CD14-positive monocyte (primary cell): ENCODE measurements at regions not wholly inside any gene's neighbourhood (a gene's known extent, or its start where the extent isn't known, plus 50 kb on each side); places are given as distances from the start of the nearest gene placed in this dataset.

Experiments used
- DNase-seq, 3 donors: peaks; one replicate each; pipeline ENCODE4 v3.0.0-alpha.2; 2011 to 2022
- H2AFZ ChIP-seq: 2 replicates; pipeline ENCODE4 v1.6.0; 2012; ENCODE audit warnings: mild to moderate bottlenecking, low read depth, low read length, inconsistent platforms; ENCODE audit not compliant: insufficient read depth, poor library complexity, severe bottlenecking
- H3K27ac ChIP-seq, 2 donors: 1 replicate in 1 of 2; 2 replicates in 1 of 2; pipeline ENCODE4 v1.5.1; 2012 to 2013; ENCODE audit warnings: low read length in 2 of 2, control low read depth in 1 of 2, inconsistent platforms in 1 of 2, low read depth in 1 of 2, mild to moderate bottlenecking in 1 of 2
- H3K27me3 ChIP-seq, 2 donors: one replicate each; pipeline versions ENCODE4 v1.6.0 to v1.6.1; 2011 to 2013; ENCODE audit warnings: low read length in 2 of 2; ENCODE audit not compliant: control insufficient read depth in 2 of 2, insufficient read depth in 2 of 2
- H3K36me3 ChIP-seq, 2 donors: replicated peaks in 1 of 2; 1 replicate in 1 of 2; 2 replicates in 1 of 2; pipeline versions ENCODE4 v1.5.1 to v1.6.1; 2012 to 2013; ENCODE audit warnings: low read length in 2 of 2, control low read depth in 1 of 2, inconsistent platforms in 1 of 2, mild to moderate bottlenecking in 1 of 2; ENCODE audit not compliant: insufficient read depth in 2 of 2, control insufficient read depth in 1 of 2
- H3K4me1 ChIP-seq, 2 donors: 1 replicate in 1 of 2; 2 replicates in 1 of 2; pipeline versions ENCODE4 v1.5.1 to v1.6.1; 2012 to 2013; ENCODE audit warnings: low read length in 2 of 2, control low read depth in 1 of 2, inconsistent platforms in 1 of 2, mild to moderate bottlenecking in 1 of 2, moderate library complexity in 1 of 2; ENCODE audit not compliant: insufficient read depth in 2 of 2, control insufficient read depth in 1 of 2
- H3K4me2 ChIP-seq: replicated peaks from 2 replicates; pipeline ENCODE3; 2012; ENCODE audit warnings: low read length, moderate library complexity, mild to moderate bottlenecking; ENCODE audit not compliant: poor library complexity, severe bottlenecking; ENCODE audit errors: extremely low read depth
- H3K4me3 ChIP-seq, 3 experiments: fragments of 200-600 bp in 1 of 3; sonication (generic) in 1 of 3; replicated peaks in 1 of 3; 1 replicate in 2 of 3; 2 replicates in 1 of 3; pipeline ENCODE4 v1.5.1; 2011 to 2013; ENCODE audit warnings: low read length in 3 of 3, mild to moderate bottlenecking in 3 of 3, control low read depth in 2 of 3, low read depth in 2 of 3, inconsistent platforms in 1 of 3, moderate library complexity in 1 of 3
- H3K79me2 ChIP-seq: 2 replicates; pipeline ENCODE4 v1.6.0; 2012; ENCODE audit warnings: mild to moderate bottlenecking, control low read depth, inconsistent platforms, low read length, moderate library complexity; ENCODE audit not compliant: insufficient read depth
- H3K9ac ChIP-seq: 2 replicates; pipeline ENCODE4 v1.6.0; 2017; ENCODE audit warnings: low read length, mild to moderate bottlenecking; ENCODE audit not compliant: insufficient read depth, poor library complexity, severe bottlenecking
- H3K9me3 ChIP-seq, 2 donors: replicated peaks in 1 of 2; 1 replicate in 1 of 2; 2 replicates in 1 of 2; pipeline versions ENCODE4 v1.5.1 to v1.6.1; 2012 to 2013; ENCODE audit warnings: low read length in 2 of 2, control low read depth in 1 of 2; ENCODE audit not compliant: control insufficient read depth in 1 of 2, insufficient read depth in 1 of 2
- H4K20me1 ChIP-seq: 2 replicates; pipeline ENCODE4 v1.6.0; 2012; ENCODE audit warnings: mild to moderate bottlenecking, low read length, control low read depth, moderate library complexity; ENCODE audit not compliant: insufficient read depth
- H3K27ac Mint-ChIP-seq, 7 donors: one replicate each; pipeline ENCODE4 v1.8.0; 2020; ENCODE audit warnings: mild to moderate bottlenecking in 7 of 7, mixed read lengths in 7 of 7, moderate library complexity in 6 of 7, inconsistent platforms in 2 of 7
- H3K27me3 Mint-ChIP-seq, 3 donors: one replicate each; pipeline ENCODE4 v1.8.0; 2021 to 2022; ENCODE audit warnings: low read depth in 3 of 3, mild to moderate bottlenecking in 3 of 3, mixed read lengths in 3 of 3, moderate library complexity in 3 of 3, inconsistent platforms in 1 of 3
- H3K36me3 Mint-ChIP-seq, 2 donors: one replicate each; pipeline ENCODE4 v1.8.0; 2020; ENCODE audit warnings: mixed read lengths in 2 of 2, inconsistent platforms in 1 of 2, mild to moderate bottlenecking in 1 of 2
- H3K4me1 Mint-ChIP-seq: one replicate; pipeline ENCODE4 v1.8.0; 2020; ENCODE audit warnings: mild to moderate bottlenecking, mixed read lengths
- H3K4me3 Mint-ChIP-seq, 2 donors: one replicate each; pipeline ENCODE4 v1.8.0; 2020; ENCODE audit warnings: mild to moderate bottlenecking in 2 of 2, mixed read lengths in 2 of 2, moderate library complexity in 1 of 2
- H3K9me3 Mint-ChIP-seq, 7 donors: one replicate each; pipeline ENCODE4 v1.8.0; 2020 to 2022; ENCODE audit warnings: mixed read lengths in 7 of 7, mild to moderate bottlenecking in 6 of 7, moderate library complexity in 6 of 7, inconsistent platforms in 2 of 7
- WGBS: methylation state at CpG from one replicate; pipeline ENCODE4 v1.1.5; 2013; ENCODE audit warnings: missing lambda C conversion rate; ENCODE audit not compliant: insufficient coverage; 5-methylcytosine and 5-hydroxymethylcytosine counted together
- intact Hi-C, 2 donors: fragments of 100-400 bp; cut with micrococcal nuclease; formaldehyde crosslinking; loops; one replicate each; pipeline versions ENCODE4 v1.15.0 to v1.15.1; 2023
- TF ChIP-seq, protein P1 (sequence below): fragments of 200-600 bp; IDR thresholded peaks from one replicate; pipeline ENCODE4 v1.8.0; 2022; ENCODE audit warnings: antibody characterized with exemption, mild to moderate bottlenecking

- TF ChIP-seq, protein P1, sequence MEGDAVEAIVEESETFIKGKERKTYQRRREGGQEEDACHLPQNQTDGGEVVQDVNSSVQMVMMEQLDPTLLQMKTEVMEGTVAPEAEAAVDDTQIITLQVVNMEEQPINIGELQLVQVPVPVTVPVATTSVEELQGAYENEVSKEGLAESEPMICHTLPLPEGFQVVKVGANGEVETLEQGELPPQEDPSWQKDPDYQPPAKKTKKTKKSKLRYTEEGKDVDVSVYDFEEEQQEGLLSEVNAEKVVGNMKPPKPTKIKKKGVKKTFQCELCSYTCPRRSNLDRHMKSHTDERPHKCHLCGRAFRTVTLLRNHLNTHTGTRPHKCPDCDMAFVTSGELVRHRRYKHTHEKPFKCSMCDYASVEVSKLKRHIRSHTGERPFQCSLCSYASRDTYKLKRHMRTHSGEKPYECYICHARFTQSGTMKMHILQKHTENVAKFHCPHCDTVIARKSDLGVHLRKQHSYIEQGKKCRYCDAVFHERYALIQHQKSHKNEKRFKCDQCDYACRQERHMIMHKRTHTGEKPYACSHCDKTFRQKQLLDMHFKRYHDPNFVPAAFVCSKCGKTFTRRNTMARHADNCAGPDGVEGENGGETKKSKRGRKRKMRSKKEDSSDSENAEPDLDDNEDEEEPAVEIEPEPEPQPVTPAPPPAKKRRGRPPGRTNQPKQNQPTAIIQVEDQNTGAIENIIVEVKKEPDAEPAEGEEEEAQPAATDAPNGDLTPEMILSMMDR, result no peak
- H3K4me1 ChIP-seq, result no peaks in the 10 kb centered on the region
- no peaks in the 10 kb centered on the region for H3K79me2 ChIP-seq
- no peak overlapping the region for H3K4me3 ChIP-seq
- no CpG with 5 or more reads among the region's 2 CpGs for WGBS
- H3K9ac ChIP-seq, result no peak overlapping the region
- no peak overlapping the region for H3K27ac Mint-ChIP-seq
- H3K4me1 Mint-ChIP-seq, result no peaks in the 10 kb centered on the region
- no peaks in the 10 kb centered on the region for H4K20me1 ChIP-seq
- peaks cover 0 to 6% of the 10 kb centered on the region in 2 donors for H3K9me3 ChIP-seq
- no peak for DNase-seq
- no peaks in the 10 kb centered on the region for H3K27me3 ChIP-seq
- no peaks in the 10 kb centered on the region for H3K36me3 Mint-ChIP-seq
- intact Hi-C loops, result no loop called here
- no peak overlapping the region for H3K27ac ChIP-seq
- no peak overlapping the region for H3K4me3 Mint-ChIP-seq
- no peak overlapping the region for H3K4me2 ChIP-seq
- no peak overlapping the region for H2AFZ ChIP-seq
- peaks cover 4 to 15% (median 8%) of the 10 kb centered on the region in 7 donors for H3K9me3 Mint-ChIP-seq
- peaks cover 0 to 4% (median 3%) of the 10 kb centered on the region in 3 donors for H3K27me3 Mint-ChIP-seq
- no peaks in the 10 kb centered on the region for H3K36me3 ChIP-seq
Observed at GRCh38 chr19:28537896-28538295, 675.1 kb downstream of the UQCRFS1 start.

GRCh38 chr19:28537079-28537478 is 675.9 kb downstream of the UQCRFS1 start:
- no peak overlapping the region for H3K4me2 ChIP-seq

More at GRCh38 chr19:28537079-28537478, 675.9 kb downstream of the UQCRFS1 start:
- TF ChIP-seq, protein P1, result no peak
- Histone ChIP-seq H3K27me3 (no peaks in the 10 kb centered on the region), H3K4me3 (no peak overlapping the region), H3K36me3 (no peaks in the 10 kb centered on the region), H2AFZ (no peak overlapping the region), H3K4me1 (no peaks in the 10 kb centered on the region), H4K20me1 (no peaks in the 10 kb centered on the region), H3K9me3 (peaks cover 0 to 6% of the 10 kb centered on the region in 2 donors), H3K9ac (no peak overlapping the region), H3K79me2 (no peaks in the 10 kb centered on the region), H3K27ac (no peak overlapping the region)
- H3K4me1 Mint-ChIP-seq, result no peaks in the 10 kb centered on the region
- WGBS, result 100% methylated on average over 1 of the region's 2 CpGs
- H3K27ac Mint-ChIP-seq, result no peak overlapping the region
- no peaks in the 10 kb centered on the region for H3K36me3 Mint-ChIP-seq
- no peak overlapping the region for H3K4me3 Mint-ChIP-seq
- intact Hi-C loops, result no loop called here
- DNase-seq, result no peak
- peaks cover 4 to 15% (median 8%) of the 10 kb centered on the region in 7 donors for H3K9me3 Mint-ChIP-seq
- peaks cover 0 to 7% (median 4%) of the 10 kb centered on the region in 3 donors for H3K27me3 Mint-ChIP-seq
